A549 (cell line): ENCODE measurements at regions not wholly inside any gene's neighbourhood (a gene's known extent, or its start where the extent isn't known, plus 50 kb on each side); places are given as distances from the start of the nearest gene placed in this dataset.

ENCODE experiments used
- CHD2 ChIP-seq: fragments of 150-350 bp; IDR thresholded peaks from 2 replicates; pipeline ENCODE4 v1.6.1; 2014; ENCODE audit warnings: low read length; ENCODE audit not compliant: partially characterized antibody
- ESRRA ChIP-seq: fragments of 150-350 bp; IDR thresholded peaks from 2 replicates; pipeline ENCODE4 v1.6.1; 2014; ENCODE audit warnings: mild to moderate bottlenecking, low read length, borderline replicate concordance
- RARB ChIP-seq: fragments of 250-450 bp; sonication (Bioruptor Pico); IDR thresholded peaks from 2 replicates; pipeline ENCODE4 v1.8.0; 2021; ENCODE audit warnings: mild to moderate bottlenecking, moderate library complexity
- RCOR1 ChIP-seq: fragments of 150-350 bp; IDR thresholded peaks from 2 replicates; pipeline ENCODE4 v1.6.1; 2014; ENCODE audit warnings: antibody characterized with exemption, low read length, low read depth

- TF ChIP-seq CHD2: no peak
- no peak for TF ChIP-seq ESRRA
- no peak for TF ChIP-seq RARB (CRISPR knock-in tag)
- no peak for TF ChIP-seq RCOR1
Observed at GRCh38 chr2:144304202-144304601, 215.7 kb downstream of the ZEB2 start.
